ENCODE measurements at regions not wholly inside any gene's neighbourhood (a gene's known extent, or its start where the extent isn't known, plus 50 kb on each side); places are given as distances from the start of the nearest gene placed in this dataset.

DNA sequence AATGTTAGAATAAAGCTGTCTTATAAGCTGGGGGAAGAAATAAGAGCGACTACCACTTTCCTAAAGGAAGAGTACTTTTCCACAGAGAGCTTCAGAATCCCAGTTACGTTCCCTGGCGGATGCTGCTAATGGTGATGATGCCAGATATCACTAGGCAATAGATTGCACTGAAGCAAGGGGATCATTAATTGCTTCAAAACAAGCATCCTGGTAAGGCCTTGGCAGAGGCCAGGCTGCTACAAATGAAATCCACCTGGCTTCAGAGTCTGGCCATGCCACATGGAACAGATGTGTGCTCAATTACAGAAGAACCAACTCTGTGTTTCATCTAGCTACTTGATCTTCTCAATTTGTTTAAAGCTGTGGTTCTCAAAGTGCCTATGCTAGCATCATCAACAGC, 129.2 kb upstream of the IL12A start:
- TF ChIP-seq POLR2AphosphoS5 (IDR thresholded peaks at IDR 0.05; ENCODE audit: low read depth): no peak
- TF ChIP-seq CTCF (conservative IDR thresholded peaks at IDR 0.05; ENCODE audit: low read depth in 2 of 2): no peak
- no peak for TF ChIP-seq EZH2 (IDR thresholded peaks at IDR 0.05; ENCODE audit: low read depth, unreplicated experiment)
- TF ChIP-seq EZH2phosphoT487 (IDR thresholded peaks at IDR 0.05; ENCODE audit: unreplicated experiment): no peak
- no peak for TF ChIP-seq ZNF114 (CRISPR knock-in tag; IDR thresholded peaks at IDR 0.05)
- no peak for TF ChIP-seq REST (IDR thresholded peaks at IDR 0.05; ENCODE audit: unreplicated experiment)
- no peak for TF ChIP-seq JUNB (IDR thresholded peaks at IDR 0.05; ENCODE audit: unreplicated experiment)
- no peak for TF ChIP-seq STAT1 (IDR thresholded peaks at IDR 0.05; ENCODE audit: unreplicated experiment)
- no peak for TF ChIP-seq ZNF331 (CRISPR knock-in tag; IDR thresholded peaks at IDR 0.05; ENCODE audit: low read depth)
- TF ChIP-seq NANOG (IDR thresholded peaks at IDR 0.05; ENCODE audit: borderline replicate concordance): no peak
- TF ChIP-seq ETS1 (IDR thresholded peaks at IDR 0.05): no peak
- TF ChIP-seq CREB1 (CRISPR knock-in tag; IDR thresholded peaks at IDR 0.05; ENCODE audit: low read depth): no peak
- no peak for TF ChIP-seq ZNF462 (CRISPR knock-in tag; IDR thresholded peaks at IDR 0.05)
